CD14-positive monocyte (primary cell): ENCODE measurements at regions not wholly inside any gene's neighbourhood (a gene's known extent, or its start where the extent isn't known, plus 50 kb on each side); places are given as distances from the start of the nearest gene placed in this dataset.

ENCODE experiments used
- DNase-seq, 3 donors: peaks; one replicate each; pipeline ENCODE4 v3.0.0-alpha.2; 2011 to 2022
- H2AFZ ChIP-seq: 2 replicates; pipeline ENCODE4 v1.6.0; 2012; ENCODE audit warnings: mild to moderate bottlenecking, low read depth, low read length, inconsistent platforms; ENCODE audit not compliant: insufficient read depth, poor library complexity, severe bottlenecking
- H3K27ac ChIP-seq, 2 donors: 1 replicate in 1 of 2; 2 replicates in 1 of 2; pipeline ENCODE4 v1.5.1; 2012 to 2013; ENCODE audit warnings: low read length in 2 of 2, control low read depth in 1 of 2, inconsistent platforms in 1 of 2, low read depth in 1 of 2, mild to moderate bottlenecking in 1 of 2
- H3K27me3 ChIP-seq, 2 donors: one replicate each; pipeline versions ENCODE4 v1.6.0 to v1.6.1; 2011 to 2013; ENCODE audit warnings: low read length in 2 of 2; ENCODE audit not compliant: control insufficient read depth in 2 of 2, insufficient read depth in 2 of 2
- H3K36me3 ChIP-seq, 2 donors: replicated peaks in 1 of 2; 1 replicate in 1 of 2; 2 replicates in 1 of 2; pipeline versions ENCODE4 v1.5.1 to v1.6.1; 2012 to 2013; ENCODE audit warnings: low read length in 2 of 2, control low read depth in 1 of 2, inconsistent platforms in 1 of 2, mild to moderate bottlenecking in 1 of 2; ENCODE audit not compliant: insufficient read depth in 2 of 2, control insufficient read depth in 1 of 2
- H3K4me1 ChIP-seq, 2 donors: 1 replicate in 1 of 2; 2 replicates in 1 of 2; pipeline versions ENCODE4 v1.5.1 to v1.6.1; 2012 to 2013; ENCODE audit warnings: low read length in 2 of 2, control low read depth in 1 of 2, inconsistent platforms in 1 of 2, mild to moderate bottlenecking in 1 of 2, moderate library complexity in 1 of 2; ENCODE audit not compliant: insufficient read depth in 2 of 2, control insufficient read depth in 1 of 2
- H3K4me2 ChIP-seq: replicated peaks from 2 replicates; pipeline ENCODE3; 2012; ENCODE audit warnings: low read length, moderate library complexity, mild to moderate bottlenecking; ENCODE audit not compliant: poor library complexity, severe bottlenecking; ENCODE audit errors: extremely low read depth
- H3K4me3 ChIP-seq, 3 experiments: fragments of 200-600 bp in 1 of 3; sonication (generic) in 1 of 3; replicated peaks in 1 of 3; 1 replicate in 2 of 3; 2 replicates in 1 of 3; pipeline ENCODE4 v1.5.1; 2011 to 2013; ENCODE audit warnings: low read length in 3 of 3, mild to moderate bottlenecking in 3 of 3, control low read depth in 2 of 3, low read depth in 2 of 3, inconsistent platforms in 1 of 3, moderate library complexity in 1 of 3
- H3K79me2 ChIP-seq: 2 replicates; pipeline ENCODE4 v1.6.0; 2012; ENCODE audit warnings: mild to moderate bottlenecking, control low read depth, inconsistent platforms, low read length, moderate library complexity; ENCODE audit not compliant: insufficient read depth
- H3K9ac ChIP-seq: 2 replicates; pipeline ENCODE4 v1.6.0; 2017; ENCODE audit warnings: low read length, mild to moderate bottlenecking; ENCODE audit not compliant: insufficient read depth, poor library complexity, severe bottlenecking
- H3K9me3 ChIP-seq, 2 donors: replicated peaks in 1 of 2; 1 replicate in 1 of 2; 2 replicates in 1 of 2; pipeline versions ENCODE4 v1.5.1 to v1.6.1; 2012 to 2013; ENCODE audit warnings: low read length in 2 of 2, control low read depth in 1 of 2; ENCODE audit not compliant: control insufficient read depth in 1 of 2, insufficient read depth in 1 of 2
- H4K20me1 ChIP-seq: 2 replicates; pipeline ENCODE4 v1.6.0; 2012; ENCODE audit warnings: mild to moderate bottlenecking, low read length, control low read depth, moderate library complexity; ENCODE audit not compliant: insufficient read depth
- H3K27ac Mint-ChIP-seq, 7 donors: one replicate each; pipeline ENCODE4 v1.8.0; 2020; ENCODE audit warnings: mild to moderate bottlenecking in 7 of 7, mixed read lengths in 7 of 7, moderate library complexity in 6 of 7, inconsistent platforms in 2 of 7
- H3K27me3 Mint-ChIP-seq, 3 donors: one replicate each; pipeline ENCODE4 v1.8.0; 2021 to 2022; ENCODE audit warnings: low read depth in 3 of 3, mild to moderate bottlenecking in 3 of 3, mixed read lengths in 3 of 3, moderate library complexity in 3 of 3, inconsistent platforms in 1 of 3
- H3K36me3 Mint-ChIP-seq, 2 donors: one replicate each; pipeline ENCODE4 v1.8.0; 2020; ENCODE audit warnings: mixed read lengths in 2 of 2, inconsistent platforms in 1 of 2, mild to moderate bottlenecking in 1 of 2
- H3K4me1 Mint-ChIP-seq: one replicate; pipeline ENCODE4 v1.8.0; 2020; ENCODE audit warnings: mild to moderate bottlenecking, mixed read lengths
- H3K4me3 Mint-ChIP-seq, 2 donors: one replicate each; pipeline ENCODE4 v1.8.0; 2020; ENCODE audit warnings: mild to moderate bottlenecking in 2 of 2, mixed read lengths in 2 of 2, moderate library complexity in 1 of 2
- H3K9me3 Mint-ChIP-seq, 7 donors: one replicate each; pipeline ENCODE4 v1.8.0; 2020 to 2022; ENCODE audit warnings: mixed read lengths in 7 of 7, mild to moderate bottlenecking in 6 of 7, moderate library complexity in 6 of 7, inconsistent platforms in 2 of 7
- CTCF ChIP-seq: fragments of 200-600 bp; IDR thresholded peaks from one replicate; pipeline ENCODE4 v1.8.0; 2022; ENCODE audit warnings: antibody characterized with exemption, mild to moderate bottlenecking
- WGBS: methylation state at CpG from one replicate; pipeline ENCODE4 v1.1.5; 2013; ENCODE audit warnings: missing lambda C conversion rate; ENCODE audit not compliant: insufficient coverage; 5-methylcytosine and 5-hydroxymethylcytosine counted together
- intact Hi-C, 2 donors: fragments of 100-400 bp; cut with micrococcal nuclease; formaldehyde crosslinking; loops; one replicate each; pipeline versions ENCODE4 v1.15.0 to v1.15.1; 2023

- no peaks in the 10 kb centered on the region for H3K36me3 Mint-ChIP-seq
- H3K36me3 ChIP-seq, result no peaks in the 10 kb centered on the region
- no peaks in the 10 kb centered on the region for H3K27me3 ChIP-seq
- H3K4me1 ChIP-seq, result no peaks in the 10 kb centered on the region
- H3K79me2 ChIP-seq, result no peaks in the 10 kb centered on the region
- DNase-seq, result no peak
- H4K20me1 ChIP-seq, result no peaks in the 10 kb centered on the region
- H3K9me3 ChIP-seq, result no peaks in the 10 kb centered on the region
- H3K9me3 Mint-ChIP-seq, result peaks cover 0 to 5% (median 2%) of the 10 kb centered on the region in 7 donors
- peaks cover 0 to 3% (median 0%) of the 10 kb centered on the region in 3 donors for H3K27me3 Mint-ChIP-seq
- intact Hi-C loops, result no loop called here
- no peak overlapping the region for H3K27ac Mint-ChIP-seq
- no peaks in the 10 kb centered on the region for H3K4me1 Mint-ChIP-seq
- H3K4me3 ChIP-seq, result no peak overlapping the region
- no peak overlapping the region for H2AFZ ChIP-seq
- H3K27ac ChIP-seq, result no peak overlapping the region
- no peak overlapping the region for H3K4me3 Mint-ChIP-seq
- no peak overlapping the region for H3K4me2 ChIP-seq
- no peak for TF ChIP-seq CTCF
- H3K9ac ChIP-seq, result no peak overlapping the region
Measured at GRCh38 chr4:43709443-43709842, 739.2 kb downstream of the KCTD8 start.

GRCh38 chr4:43716721-43717395 lies 731.8 kb downstream of the KCTD8 start:
- H3K27ac Mint-ChIP-seq, result no peak overlapping the region
- Histone ChIP-seq H3K4me2 (no peak overlapping the region), H3K4me3 (no peak overlapping the region), H3K27me3 (no peaks in the 10 kb centered on the region), H3K9ac (no peak overlapping the region), H4K20me1 (no peaks in the 10 kb centered on the region), H3K4me1 (no peaks in the 10 kb centered on the region), H3K79me2 (no peaks in the 10 kb centered on the region), H3K27ac (no peak overlapping the region), H2AFZ (no peak overlapping the region), H3K36me3 (no peaks in the 10 kb centered on the region), H3K9me3 (peaks cover 0 to 2% of the 10 kb centered on the region in 2 donors)
- no peak for DNase-seq
- H3K4me3 Mint-ChIP-seq, result no peak overlapping the region
- WGBS, result 100% methylated on average over 2 of the region's 5 CpGs
- no peak for TF ChIP-seq CTCF
- H3K27me3 Mint-ChIP-seq, result peaks cover 0 to 1% (median 0%) of the 10 kb centered on the region in 3 donors
- no peaks in the 10 kb centered on the region for H3K36me3 Mint-ChIP-seq
- H3K9me3 Mint-ChIP-seq, result peaks cover 0 to 6% (median 0%) of the 10 kb centered on the region in 7 donors
- no peaks in the 10 kb centered on the region for H3K4me1 Mint-ChIP-seq
- intact Hi-C loops, result no loop called here
